B cell (primary cell): ENCODE measurements at regions not wholly inside any gene's neighbourhood (a gene's known extent, or its start where the extent isn't known, plus 50 kb on each side); places are given as distances from the start of the nearest gene placed in this dataset.

Experiments used
- ATAC-seq: fragments of 200-7000 bp; cut with Tn5 transposase; one replicate; pipeline ENCODE4 v1.10.0; 2021; ENCODE audit warnings: low read depth, mild to moderate bottlenecking, moderate number of reproducible peaks, moderate library complexity
- CTCF ChIA-PET: fragments of 350-600 bp; sonication (Branson Sonifier 250); formaldehyde crosslinking; loops from one replicate; lab custom pipeline; 2021; ENCODE audit warnings: antibody characterized with exemption, inconsistent platforms; lab: Charles Lee
- POLR2A ChIA-PET: fragments of 350-600 bp; sonication (Branson Sonifier 250); formaldehyde crosslinking; loops from one replicate; lab custom pipeline; 2021; ENCODE audit warnings: antibody characterized with exemption; lab: Charles Lee
- DNase-seq: peaks from one replicate; pipeline ENCODE4 v3.0.0; 2013
- H2AFZ ChIP-seq: 2 replicates; pipeline ENCODE4 v1.6.1; 2012; ENCODE audit warnings: mild to moderate bottlenecking, low read depth, low read length; ENCODE audit not compliant: insufficient read depth, poor library complexity, severe bottlenecking
- H3K27ac ChIP-seq, 2 donors: 1 replicate in 1 of 2; 2 replicates in 1 of 2; pipeline ENCODE4 v1.5.1; 2012 to 2013; ENCODE audit warnings: low read length in 2 of 2, mild to moderate bottlenecking in 2 of 2, moderate library complexity in 1 of 2
- H3K27me3 ChIP-seq, 4 experiments: fragments of 200-600 bp in 1 of 4; sonication (generic) in 1 of 4; replicated peaks in 1 of 4; 1 replicate in 2 of 4; 2 replicates in 2 of 4; pipeline versions ENCODE4 v1.6.1 to v1.7.0; 2013 to 2016; ENCODE audit warnings: low read length in 3 of 4, mild to moderate bottlenecking in 2 of 4, mixed read lengths in 1 of 4, moderate library complexity in 1 of 4; ENCODE audit not compliant: insufficient read depth in 4 of 4, control insufficient read depth in 3 of 4; ENCODE audit errors: control extremely low read depth in 1 of 4
- H3K36me3 ChIP-seq, 2 experiments: replicated peaks in 1 of 2; 1 replicate in 1 of 2; 2 replicates in 1 of 2; pipeline versions ENCODE4 v1.6.1 to v1.7.1; 2013; ENCODE audit warnings: low read length in 1 of 2; ENCODE audit not compliant: insufficient read depth in 2 of 2, control insufficient read depth in 1 of 2; ENCODE audit errors: control extremely low read depth in 1 of 2, extremely low read depth in 1 of 2
- H3K4me1 ChIP-seq, 2 donors: fragments of 200-600 bp in 1 of 2; sonication (generic) in 1 of 2; 1 replicate in 1 of 2; 2 replicates in 1 of 2; pipeline versions ENCODE4 v1.5.1 to v1.6.1; 2013 to 2017; ENCODE audit warnings: low read length in 2 of 2; ENCODE audit not compliant: control insufficient read depth in 2 of 2, insufficient read depth in 2 of 2
- H3K4me2 ChIP-seq: replicated peaks from 2 replicates; pipeline ENCODE3; 2012; ENCODE audit warnings: mild to moderate bottlenecking, low read depth, low read length; ENCODE audit not compliant: poor library complexity, severe bottlenecking
- H3K4me3 ChIP-seq, 5 experiments: fragments of 200-600 bp in 1 of 5; sonication (generic) in 1 of 5; 1 replicate in 3 of 5; 2 replicates in 2 of 5; pipeline versions ENCODE4 v1.5.1 to v1.7.0; 2011 to 2016; ENCODE audit warnings: low read length in 4 of 5, mild to moderate bottlenecking in 4 of 5, low read depth in 2 of 5, control low read depth in 1 of 5, moderate library complexity in 1 of 5; ENCODE audit not compliant: insufficient read depth in 1 of 5; ENCODE audit errors: control extremely low read depth in 1 of 5, extremely low read depth in 1 of 5
- H3K79me2 ChIP-seq: fragments of 200-600 bp; sonication (generic); one replicate; pipeline ENCODE4 v1.6.0; 2016; ENCODE audit warnings: low read length; ENCODE audit not compliant: control insufficient read depth, insufficient read depth
- H3K9ac ChIP-seq: fragments of 200-600 bp; sonication (generic); 2 replicates; pipeline ENCODE4 v1.6.1; 2017; ENCODE audit warnings: mild to moderate bottlenecking, low read length, moderate library complexity
- H3K9me3 ChIP-seq, 3 donors: one replicate each; pipeline versions ENCODE4 v1.6.1 to v1.7.1; 2013; ENCODE audit warnings: low read length in 2 of 3; ENCODE audit not compliant: control insufficient read depth in 2 of 3, insufficient read depth in 1 of 3; ENCODE audit errors: control extremely low read depth in 1 of 3
- H4K20me1 ChIP-seq: 2 replicates; pipeline ENCODE4 v1.6.0; 2012; ENCODE audit warnings: mild to moderate bottlenecking, low read length; ENCODE audit not compliant: insufficient read depth, control insufficient read depth, poor library complexity, severe bottlenecking
- H3K27ac Mint-ChIP-seq: one replicate; pipeline ENCODE4 v1.8.0; 2021; ENCODE audit warnings: mixed read lengths
- H3K27me3 Mint-ChIP-seq: one replicate; pipeline ENCODE4 v1.8.0; 2021; ENCODE audit warnings: mixed read lengths
- H3K4me1 Mint-ChIP-seq: one replicate; pipeline ENCODE4 v1.8.0; 2021; ENCODE audit warnings: mixed read lengths
- H3K4me3 Mint-ChIP-seq: one replicate; pipeline ENCODE4 v1.8.0; 2021; ENCODE audit warnings: mixed read lengths
- H3K9me3 Mint-ChIP-seq: one replicate; pipeline ENCODE4 v1.8.0; 2022; ENCODE audit warnings: mixed read lengths; ENCODE audit not compliant: insufficient read depth
- CTCF ChIP-seq: fragments of 200-600 bp; IDR thresholded peaks from one replicate; pipeline ENCODE4 v1.8.0; 2022; ENCODE audit warnings: antibody characterized with exemption, mild to moderate bottlenecking
- EZH2 ChIP-seq: IDR thresholded peaks from 2 replicates; pipeline ENCODE4 v1.6.1; 2012; ENCODE audit warnings: borderline replicate concordance, low read depth, mild to moderate bottlenecking, moderate library complexity, low read length; ENCODE audit not compliant: insufficient read depth, poor library complexity, severe bottlenecking
- WGBS: methylation state at CpG from one replicate; pipeline ENCODE4 v1.1.5; 2013; ENCODE audit warnings: missing lambda C conversion rate; ENCODE audit not compliant: insufficient coverage; 5-methylcytosine and 5-hydroxymethylcytosine counted together
- intact Hi-C: fragments of 100-400 bp; cut with micrococcal nuclease; formaldehyde crosslinking; loops from one replicate; pipeline ENCODE4 v1.10.0; 2022

- H3K9me3 Mint-ChIP-seq, result no peaks in the 10 kb centered on the region
- H2AFZ ChIP-seq, result no peak overlapping the region
- no peaks in the 10 kb centered on the region for H3K4me1 ChIP-seq
- H3K79me2 ChIP-seq, result no peaks in the 10 kb centered on the region
- ATAC-seq (no peak), DNase-seq (no peak)
- CTCF ChIA-PET, result interaction anchor here (0.6 kb wide), 1 partner anchor 1181 kb away, joined by 4 read pairs; no protein-coding TSS in a partner anchor
- H3K4me2 ChIP-seq, result no peak overlapping the region
- peaks cover 0 to 3% (median 0%) of the 10 kb centered on the region in 3 donors for H3K9me3 ChIP-seq
- H3K4me3 ChIP-seq, result no peak overlapping the region
- no peak overlapping the region for H3K27ac Mint-ChIP-seq
- peaks cover 0 to 3% (median 0%) of the 10 kb centered on the region in 4 experiments for H3K27me3 ChIP-seq
- H4K20me1 ChIP-seq, result no peaks in the 10 kb centered on the region
- WGBS, result 100% methylated on average over 1 of the region's 4 CpGs
- H3K27ac ChIP-seq, result no peak overlapping the region
- H3K27me3 Mint-ChIP-seq, result peaks cover 26% of the 10 kb centered on the region
- no peak overlapping the region for H3K4me3 Mint-ChIP-seq
- H3K4me1 Mint-ChIP-seq, result no peaks in the 10 kb centered on the region
- H3K36me3 ChIP-seq, result no peaks in the 10 kb centered on the region
- intact Hi-C loops, result no loop called here
- H3K9ac ChIP-seq, result no peak overlapping the region
- TF ChIP-seq CTCF (no peak), EZH2 (no peak)
- POLR2A ChIA-PET, result no interaction called here
Observed at GRCh38 chr20:48302844-48303542, 517.7 kb upstream of the SULF2 start.

DNA sequence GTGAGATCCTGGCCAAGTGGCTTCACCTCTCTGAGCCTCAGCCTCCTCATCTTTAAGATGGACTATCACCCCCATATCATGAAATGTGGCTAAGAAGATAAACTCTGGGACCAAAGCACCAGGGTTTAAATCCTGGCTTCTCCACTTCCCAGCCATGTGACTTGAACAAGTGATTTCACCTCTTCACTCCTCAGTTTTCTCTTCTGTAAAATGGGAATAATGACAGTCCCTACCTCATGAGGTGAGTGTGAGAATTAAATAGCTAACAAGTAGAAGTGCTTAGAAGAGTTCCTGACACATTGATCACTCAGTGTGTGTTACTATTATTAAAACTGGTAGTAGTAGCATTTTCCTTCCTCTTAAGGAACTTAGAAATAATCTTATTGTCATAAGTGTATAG is 516.9 kb upstream of the SULF2 start:
- ATAC-seq (no peak), DNase-seq (no peak)
- CTCF ChIA-PET, result no interaction called here
- H3K4me3 Mint-ChIP-seq, result no peak overlapping the region
- Histone ChIP-seq H3K36me3 (no peaks in the 10 kb centered on the region), H4K20me1 (no peaks in the 10 kb centered on the region), H2AFZ (no peak overlapping the region), H3K4me1 (no peaks in the 10 kb centered on the region), H3K27me3 (peaks cover 0 to 3% (median 0%) of the 10 kb centered on the region in 4 experiments), H3K79me2 (no peaks in the 10 kb centered on the region), H3K9me3 (peaks cover 0 to 5% (median 0%) of the 10 kb centered on the region in 3 donors), H3K27ac (no peak overlapping the region), H3K4me3 (no peak overlapping the region), H3K4me2 (no peak overlapping the region), H3K9ac (no peak overlapping the region)
- H3K9me3 Mint-ChIP-seq, result no peaks in the 10 kb centered on the region
- no peaks in the 10 kb centered on the region for H3K4me1 Mint-ChIP-seq
- TF ChIP-seq EZH2, result no peak
- H3K27me3 Mint-ChIP-seq, result peaks cover 26% of the 10 kb centered on the region
- POLR2A ChIA-PET, result no interaction called here
- no peak overlapping the region for H3K27ac Mint-ChIP-seq
- intact Hi-C loops, result no loop called here
